ENCODE measurements at regions not wholly inside any gene's neighbourhood (a gene's known extent, or its start where the extent isn't known, plus 50 kb on each side); places are given as distances from the start of the nearest gene placed in this dataset.

DNA sequence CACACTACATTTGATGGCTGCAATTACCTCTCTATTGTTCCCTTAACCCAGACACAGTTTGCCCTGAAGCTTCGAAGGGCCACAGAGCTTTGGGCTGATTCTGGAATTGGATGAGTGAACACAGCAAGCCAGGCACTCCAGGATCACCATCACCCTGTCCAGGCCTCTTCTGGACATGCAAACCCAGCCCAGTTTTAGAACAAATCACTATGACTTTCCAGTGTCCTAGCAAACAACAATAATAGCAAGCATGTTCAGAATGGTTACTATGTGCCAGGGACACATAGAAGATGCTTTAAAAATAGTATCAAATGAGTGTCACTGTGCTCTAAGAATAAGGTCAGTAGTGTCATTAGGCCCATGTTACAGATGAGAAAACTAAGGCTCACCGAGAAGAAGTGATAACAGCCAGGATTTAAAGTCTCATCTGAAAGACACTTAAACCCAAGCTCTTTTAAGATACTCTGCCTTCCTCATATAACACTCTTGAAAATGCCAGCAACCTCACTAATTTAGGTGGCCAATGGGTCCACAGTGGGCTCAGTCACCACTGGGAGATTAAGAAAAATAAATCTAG, 191.7 kb upstream of the STK17B start:
- no peak overlapping the region for H3K27ac ChIP-seq
- TF ChIP-seq, protein P1, sequence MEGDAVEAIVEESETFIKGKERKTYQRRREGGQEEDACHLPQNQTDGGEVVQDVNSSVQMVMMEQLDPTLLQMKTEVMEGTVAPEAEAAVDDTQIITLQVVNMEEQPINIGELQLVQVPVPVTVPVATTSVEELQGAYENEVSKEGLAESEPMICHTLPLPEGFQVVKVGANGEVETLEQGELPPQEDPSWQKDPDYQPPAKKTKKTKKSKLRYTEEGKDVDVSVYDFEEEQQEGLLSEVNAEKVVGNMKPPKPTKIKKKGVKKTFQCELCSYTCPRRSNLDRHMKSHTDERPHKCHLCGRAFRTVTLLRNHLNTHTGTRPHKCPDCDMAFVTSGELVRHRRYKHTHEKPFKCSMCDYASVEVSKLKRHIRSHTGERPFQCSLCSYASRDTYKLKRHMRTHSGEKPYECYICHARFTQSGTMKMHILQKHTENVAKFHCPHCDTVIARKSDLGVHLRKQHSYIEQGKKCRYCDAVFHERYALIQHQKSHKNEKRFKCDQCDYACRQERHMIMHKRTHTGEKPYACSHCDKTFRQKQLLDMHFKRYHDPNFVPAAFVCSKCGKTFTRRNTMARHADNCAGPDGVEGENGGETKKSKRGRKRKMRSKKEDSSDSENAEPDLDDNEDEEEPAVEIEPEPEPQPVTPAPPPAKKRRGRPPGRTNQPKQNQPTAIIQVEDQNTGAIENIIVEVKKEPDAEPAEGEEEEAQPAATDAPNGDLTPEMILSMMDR (conservative IDR thresholded peaks at IDR 0.05), result no peak

DNA sequence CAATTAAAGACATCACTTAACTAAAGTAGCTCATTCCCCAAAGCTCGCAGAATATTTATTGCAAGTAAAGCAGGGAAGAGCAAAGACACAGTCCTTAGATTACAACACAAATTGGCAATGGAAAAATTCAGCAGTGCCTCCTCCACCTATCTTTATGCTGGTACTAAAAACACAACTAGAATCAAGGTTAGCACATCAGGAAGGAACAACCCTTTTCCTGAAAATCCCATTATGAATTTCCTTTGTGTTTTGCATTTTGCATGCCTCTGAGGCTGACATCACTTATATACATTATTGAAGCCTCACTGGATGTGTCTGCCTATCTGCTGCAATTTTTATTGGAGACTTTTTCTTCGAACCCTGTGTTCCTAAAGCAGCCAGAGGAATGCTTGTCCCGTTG, 193.8 kb upstream of the STK17B start:
- H3K27ac ChIP-seq, result no peak overlapping the region
- TF ChIP-seq, protein P1 (conservative IDR thresholded peaks at IDR 0.05), result no peak

- TF ChIP-seq, protein P1 (conservative IDR thresholded peaks at IDR 0.05), result no peak
- no peak overlapping the region for H3K27ac ChIP-seq
Measured at GRCh38 chr2:196365923-196366322, 194.5 kb upstream of the STK17B start.

DNA sequence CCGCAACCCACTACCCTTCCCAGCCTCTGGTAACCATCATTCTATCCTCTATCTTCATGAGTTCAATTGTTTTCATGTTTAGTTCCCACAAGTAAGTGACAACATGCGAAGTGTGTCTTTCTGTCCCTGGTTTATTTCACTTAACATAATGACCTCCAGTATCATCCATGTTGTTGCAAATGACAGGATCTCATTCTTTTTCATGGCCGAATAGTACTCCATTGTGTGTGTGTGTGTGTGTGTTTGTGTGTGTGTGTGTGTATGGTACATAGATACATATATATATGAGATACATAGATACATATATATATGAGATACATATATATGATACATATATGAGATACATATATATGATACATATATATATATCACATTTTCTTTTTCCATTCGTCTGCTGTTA, 196.3 kb upstream of the STK17B start:
- TF ChIP-seq, protein P1 (conservative IDR thresholded peaks at IDR 0.05), result no peak

DNA sequence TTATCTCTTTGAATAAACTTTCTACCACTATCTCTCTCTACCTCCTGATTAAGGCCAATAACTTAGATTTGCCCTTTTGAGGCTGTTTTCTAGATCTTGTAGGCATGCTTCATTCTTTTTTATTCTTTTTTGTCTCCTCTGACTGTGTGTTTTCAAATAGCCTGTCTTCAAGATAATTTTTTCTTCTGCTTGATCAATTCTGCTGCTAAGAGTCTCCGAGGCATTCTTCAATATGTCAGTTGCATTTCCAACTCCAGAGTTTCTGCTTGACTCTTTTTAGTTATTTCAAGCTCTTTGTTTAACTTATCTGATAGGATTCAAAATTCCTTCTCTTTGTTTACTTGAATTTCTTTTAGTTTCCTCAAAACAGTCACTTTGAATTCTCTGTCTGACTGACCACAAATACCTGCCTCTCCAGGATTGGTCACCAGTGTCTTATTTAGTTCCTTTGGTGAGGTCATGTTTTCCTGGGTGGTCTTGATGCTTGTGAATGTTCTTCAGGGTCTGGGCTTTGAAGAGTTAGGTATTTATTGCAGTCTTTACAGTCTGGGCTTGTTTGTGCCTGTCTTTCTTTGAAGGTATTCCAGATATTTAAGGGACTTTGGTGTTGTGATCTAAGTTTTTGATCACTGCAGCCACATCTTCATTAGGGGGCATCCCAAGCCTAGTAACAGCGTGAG, 197.3 kb upstream of the STK17B start:
- TF ChIP-seq, protein P1 (conservative IDR thresholded peaks at IDR 0.05), result no peak
- H3K27ac ChIP-seq, result no peak overlapping the region

More for the DNA sequence above, 196.3 kb upstream of the STK17B start:
- no peak overlapping the region for H3K27ac ChIP-seq

DNA sequence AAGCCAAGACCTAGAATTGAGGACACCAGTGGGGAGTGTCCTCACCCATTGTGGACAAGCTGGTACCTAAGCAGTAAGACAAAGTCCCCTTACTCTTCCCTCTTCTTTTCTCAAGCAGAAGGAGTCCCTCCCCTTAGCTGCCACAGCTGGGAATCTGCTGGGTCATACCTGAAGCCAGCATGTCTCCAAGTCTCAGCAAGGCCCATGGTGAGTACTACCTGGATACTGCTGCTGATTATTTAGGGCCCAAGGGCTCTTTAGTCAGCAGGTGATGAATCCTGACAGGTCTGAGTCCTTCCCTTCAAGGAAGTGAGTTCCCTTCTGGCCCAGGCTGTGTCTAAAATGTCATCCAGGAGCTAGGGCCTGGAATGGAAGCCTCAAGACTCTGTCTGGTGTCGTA, 198.6 kb upstream of the STK17B start:
- TF ChIP-seq, protein P1 (conservative IDR thresholded peaks at IDR 0.05), result no peak
- no peak overlapping the region for H3K27ac ChIP-seq

- H3K27ac ChIP-seq, result no peak overlapping the region
- TF ChIP-seq, protein P1 (conservative IDR thresholded peaks at IDR 0.05), result no peak
Measured at GRCh38 chr2:196370381-196370780, 199.0 kb upstream of the STK17B start.

Measured in VCaP (cell line).